ENCODE measurements at regions not wholly inside any gene's neighbourhood (a gene's known extent, or its start where the extent isn't known, plus 50 kb on each side); places are given as distances from the start of the nearest gene placed in this dataset.

DNA sequence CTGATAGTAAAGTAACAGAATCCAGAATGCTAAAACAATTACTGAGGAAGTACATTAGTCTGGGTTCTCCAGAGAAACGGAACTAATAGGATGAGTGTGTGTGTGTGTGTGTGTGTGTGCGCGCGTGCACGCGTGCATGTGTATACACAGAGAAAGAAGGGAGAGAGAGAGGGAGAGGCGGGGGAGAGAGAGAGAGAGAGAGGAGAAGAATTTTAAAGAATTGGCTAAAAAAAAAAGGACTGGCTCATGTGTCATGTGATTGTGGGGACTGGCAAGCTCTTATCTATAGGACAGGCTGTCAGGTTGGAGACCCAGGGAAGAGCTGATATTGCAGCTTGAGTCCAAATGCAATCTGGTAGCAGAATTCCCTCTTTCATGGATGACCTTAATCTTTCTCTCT lies 976.2 kb upstream of the CDH2 start:
- H3K36me3 ChIP-seq (ENCODE audit: control insufficient read depth, low read length) = no peaks in the 10 kb centered on the region
- H3K27me3 ChIP-seq (ENCODE audit: control insufficient read depth, low read length) = no peaks in the 10 kb centered on the region
- no peak overlapping the region for H3K4me3 ChIP-seq (ENCODE audit: low read length)
- no peaks in the 10 kb centered on the region for H3K9me3 ChIP-seq (ENCODE audit: control insufficient read depth, insufficient read depth, low read length)
- no peaks in the 10 kb centered on the region for H4K20me1 ChIP-seq (ENCODE audit: control insufficient read depth, insufficient read depth, low read depth, low read length)
- H3K79me2 ChIP-seq (ENCODE audit: control insufficient read depth, low read length) = no peaks in the 10 kb centered on the region
- no peaks in the 10 kb centered on the region for H3K4me1 ChIP-seq (ENCODE audit: control insufficient read depth, low read length)
- no peak for TF ChIP-seq CTCF (IDR thresholded peaks at IDR 0.05; ENCODE audit: low read depth, low read length, poor library complexity, severe bottlenecking)
- H3F3A ChIP-seq (ENCODE audit: control insufficient read depth, insufficient read depth) = no peaks in the 10 kb centered on the region
- H3K9me2 ChIP-seq (replicated peaks; ENCODE audit: control insufficient read depth, low read length) = no peaks in the 10 kb centered on the region; the same call in 1 of the 2 replicates
- H3K4me2 ChIP-seq (ENCODE audit: low read length) = no peak overlapping the region
- H3K27ac ChIP-seq (ENCODE audit: low read depth, low read length) = no peak overlapping the region

DNA sequence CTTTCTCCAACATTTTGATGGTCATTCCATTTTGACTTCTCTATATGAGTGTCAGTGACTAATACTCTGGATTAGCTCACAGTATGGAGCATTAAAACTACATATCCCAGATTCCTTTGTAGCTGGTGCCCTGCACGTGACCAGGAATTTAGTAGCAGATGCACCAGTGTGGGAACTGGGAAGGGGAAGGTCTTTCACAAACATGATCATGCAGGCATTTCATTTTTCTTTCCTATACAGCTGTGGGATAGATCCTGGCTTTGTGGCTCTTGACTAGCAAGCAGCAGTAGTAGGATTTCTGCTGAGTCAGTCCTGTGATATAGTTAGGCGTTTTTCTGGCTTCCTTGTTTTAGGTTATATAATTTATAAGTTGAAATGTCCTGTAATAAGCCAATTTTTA lies 971.0 kb upstream of the CDH2 start:
- no peak for TF ChIP-seq EZH2phosphoT487 (IDR thresholded peaks at IDR 0.05; ENCODE audit: borderline replicate concordance, low read length)
- no peak for TF ChIP-seq CTCF (IDR thresholded peaks at IDR 0.05; ENCODE audit: low read depth, low read length, poor library complexity, severe bottlenecking)
- Histone ChIP-seq H3K27me3 (ENCODE audit: control insufficient read depth, low read length) (no peaks in the 10 kb centered on the region), H3K4me2 (ENCODE audit: low read length) (no peak overlapping the region)

DNA sequence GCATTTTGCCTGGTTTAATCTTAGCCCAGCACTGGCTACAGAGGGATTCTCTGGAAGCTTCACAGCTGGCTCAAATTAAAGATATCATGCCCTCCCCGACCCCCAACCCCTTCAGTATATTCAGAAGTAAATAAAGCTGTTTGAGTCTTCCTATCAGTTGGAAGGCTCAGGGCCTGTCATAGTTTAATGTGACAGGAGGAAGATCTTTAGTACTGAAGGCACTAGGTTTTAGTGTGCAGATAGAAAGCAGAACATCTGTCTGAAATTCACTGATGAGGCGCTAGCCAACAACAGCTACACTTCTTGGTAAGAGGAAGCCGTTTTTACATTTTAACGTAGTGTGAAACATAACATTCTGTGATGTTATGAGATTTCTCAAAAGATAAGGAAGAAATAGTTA lies 969.1 kb upstream of the CDH2 start:
- Histone ChIP-seq H3K79me2 (ENCODE audit: control insufficient read depth, low read length) (no peaks in the 10 kb centered on the region), H3K27me3 (ENCODE audit: control insufficient read depth, low read length) (no peaks in the 10 kb centered on the region), H3K4me2 (ENCODE audit: low read length) (no peak overlapping the region), H3K4me3 (ENCODE audit: low read length) (no peak overlapping the region), H4K20me1 (ENCODE audit: control insufficient read depth, insufficient read depth, low read depth, low read length) (no peaks in the 10 kb centered on the region), H3K4me1 (ENCODE audit: control insufficient read depth, low read length) (no peaks in the 10 kb centered on the region), H3K9me2 (replicated peaks; ENCODE audit: control insufficient read depth, low read length) (no peaks in the 10 kb centered on the region), H3K9me3 (ENCODE audit: control insufficient read depth, insufficient read depth, low read length) (no peaks in the 10 kb centered on the region), H3K27ac (ENCODE audit: low read depth, low read length) (no peak overlapping the region), H3K36me3 (ENCODE audit: control insufficient read depth, low read length) (no peaks in the 10 kb centered on the region), H3F3A (ENCODE audit: control insufficient read depth, insufficient read depth) (no peaks in the 10 kb centered on the region)
- TF ChIP-seq CTCF (IDR thresholded peaks at IDR 0.05; ENCODE audit: low read depth, low read length, poor library complexity, severe bottlenecking) (no peak), EZH2phosphoT487 (IDR thresholded peaks at IDR 0.05; ENCODE audit: borderline replicate concordance, low read length) (no peak)

More for the DNA sequence above, 971.0 kb upstream of the CDH2 start:
- no peaks in the 10 kb centered on the region for H4K20me1 ChIP-seq (ENCODE audit: control insufficient read depth, insufficient read depth, low read depth, low read length)
- no peak overlapping the region for H3K4me3 ChIP-seq (ENCODE audit: low read length)
- H3K27ac ChIP-seq (ENCODE audit: low read depth, low read length) = no peak overlapping the region
- H3F3A ChIP-seq (ENCODE audit: control insufficient read depth, insufficient read depth) = no peaks in the 10 kb centered on the region
- no peaks in the 10 kb centered on the region for H3K4me1 ChIP-seq (ENCODE audit: control insufficient read depth, low read length)
- H3K9me3 ChIP-seq (ENCODE audit: control insufficient read depth, insufficient read depth, low read length) = no peaks in the 10 kb centered on the region
- H3K9me2 ChIP-seq (replicated peaks; ENCODE audit: control insufficient read depth, low read length) = no peaks in the 10 kb centered on the region
- H3K79me2 ChIP-seq (ENCODE audit: control insufficient read depth, low read length) = no peaks in the 10 kb centered on the region
- no peaks in the 10 kb centered on the region for H3K36me3 ChIP-seq (ENCODE audit: control insufficient read depth, low read length)

DNA sequence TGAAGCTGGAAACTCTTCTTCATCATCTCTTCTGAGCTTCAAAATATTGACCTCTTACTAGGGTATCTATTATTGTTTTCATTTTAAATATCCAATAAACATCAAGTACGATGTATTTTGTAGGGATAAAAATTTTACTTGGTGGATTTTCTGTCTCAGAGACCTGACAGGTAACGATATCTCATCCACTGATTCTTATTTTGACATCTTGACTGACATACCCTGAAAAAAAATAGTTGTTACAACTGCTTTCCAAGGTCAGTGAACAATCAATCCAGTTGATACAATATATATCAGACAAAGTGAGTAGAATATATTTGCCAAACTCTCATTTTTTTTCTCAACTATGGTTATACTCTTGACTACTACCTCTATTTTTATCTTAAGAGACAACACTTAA lies 963.7 kb upstream of the CDH2 start:
- Histone ChIP-seq H3K4me3 (ENCODE audit: low read length) (no peak overlapping the region), H3F3A (ENCODE audit: control insufficient read depth, insufficient read depth) (no peaks in the 10 kb centered on the region), H3K9me2 (replicated peaks; ENCODE audit: control insufficient read depth, low read length) (no peaks in the 10 kb centered on the region), H3K4me2 (ENCODE audit: low read length) (no peak overlapping the region), H3K36me3 (ENCODE audit: control insufficient read depth, low read length) (no peaks in the 10 kb centered on the region), H3K9me3 (ENCODE audit: control insufficient read depth, insufficient read depth, low read length) (no peaks in the 10 kb centered on the region), H4K20me1 (ENCODE audit: control insufficient read depth, insufficient read depth, low read depth, low read length) (no peaks in the 10 kb centered on the region), H3K4me1 (ENCODE audit: control insufficient read depth, low read length) (no peaks in the 10 kb centered on the region), H3K79me2 (ENCODE audit: control insufficient read depth, low read length) (no peaks in the 10 kb centered on the region), H3K27ac (ENCODE audit: low read depth, low read length) (no peak overlapping the region), H3K27me3 (ENCODE audit: control insufficient read depth, low read length) (no peaks in the 10 kb centered on the region)
- TF ChIP-seq CTCF (IDR thresholded peaks at IDR 0.05; ENCODE audit: low read depth, low read length, poor library complexity, severe bottlenecking) = no peak

All from DOHH2 (cell line).